Esophagus muscularis mucosa (tissue), 4 donors: ENCODE measurements at regions not wholly inside any gene's neighbourhood (a gene's known extent, or its start where the extent isn't known, plus 50 kb on each side); places are given as distances from the start of the nearest gene placed in this dataset.
A peak's percentile ranks its signal among the peaks of the same experiment; 100 is the strongest.

Experiments used
- DNase-seq: peaks from one replicate; pipeline ENCODE4 v3.0.0-alpha.2; 2017; ENCODE audit errors: extremely low spot score
- H3K27ac ChIP-seq, 4 donors: fragments of 200-600 bp; sonication (generic); replicated peaks in 1 of 4; 1 replicate in 3 of 4; 2 replicates in 1 of 4; pipeline ENCODE4 v1.5.1; 2016 to 2019; ENCODE audit warnings: mild to moderate bottlenecking in 1 of 4
- H3K27me3 ChIP-seq, 4 donors: fragments of 200-600 bp; sonication (generic); one replicate each; pipeline versions ENCODE4 v1.5.1 to v1.6.0; 2016 to 2019
- H3K36me3 ChIP-seq, 4 donors: fragments of 200-600 bp; sonication (generic); one replicate each; pipeline ENCODE4 v1.5.1; 2016 to 2019
- H3K4me1 ChIP-seq, 4 donors: fragments of 200-600 bp; sonication (generic); one replicate each; pipeline ENCODE4 v1.5.1; 2016 to 2019
- H3K4me3 ChIP-seq, 4 donors: fragments of 200-600 bp; sonication (generic); 1 replicate in 2 of 4; 2 replicates in 2 of 4; pipeline ENCODE4 v1.5.1; 2016 to 2019; ENCODE audit warnings: mild to moderate bottlenecking in 4 of 4, moderate library complexity in 1 of 4
- H3K9me3 ChIP-seq, 4 donors: fragments of 200-600 bp; sonication (generic); 1 replicate in 3 of 4; 2 replicates in 1 of 4; pipeline ENCODE4 v1.5.1; 2016 to 2019
- EP300 ChIP-seq: sonication (generic); formaldehyde crosslinking; IDR thresholded peaks from one replicate; pipeline ENCODE4 v1.6.1; 2017; ENCODE audit warnings: antibody characterized with exemption
- POLR2A ChIP-seq: fragments of 450-650 bp; IDR thresholded peaks from one replicate; pipeline ENCODE4 v1.6.1; 2017; ENCODE audit warnings: antibody characterized with exemption, moderate library complexity, mild to moderate bottlenecking, low read depth
- POLR2AphosphoS5 ChIP-seq, 2 donors: sonication (generic); formaldehyde crosslinking; IDR thresholded peaks; one replicate each; pipeline ENCODE4 v1.6.1; 2017; ENCODE audit warnings: antibody characterized with exemption in 2 of 2
- whole genome bisulfite sequencing: methylation state at CpG from one replicate; pipeline ENCODE4 v1.1.5; 2018; 5-methylcytosine and 5-hydroxymethylcytosine counted together
- intact Hi-C: fragments of 100-400 bp; cut with DNase I; formaldehyde crosslinking; loops from one replicate; pipeline ENCODE4 v1.15.1; 2023
- TF ChIP-seq, protein P1 (sequence below), 3 experiments: fragments of 200-600 bp in 2 of 3; fragments of 450-650 bp in 1 of 3; sonication (generic) in 2 of 3; IDR thresholded peaks; one replicate each; pipeline ENCODE4 v1.5.1; 2017 to 2019; ENCODE audit warnings: antibody characterized with exemption in 3 of 3, mild to moderate bottlenecking in 2 of 3, moderate library complexity in 1 of 3

- Histone ChIP-seq H3K4me1 (no peaks in the 10 kb centered on the region), H3K4me3 (no peak overlapping the region), H3K36me3 (no peaks in the 10 kb centered on the region), H3K27ac (no peak overlapping the region), H3K27me3 (no peaks in the 10 kb centered on the region), H3K9me3 (no peaks in the 10 kb centered on the region)
- DNase-seq, result no peak
- TF ChIP-seq, protein P1, sequence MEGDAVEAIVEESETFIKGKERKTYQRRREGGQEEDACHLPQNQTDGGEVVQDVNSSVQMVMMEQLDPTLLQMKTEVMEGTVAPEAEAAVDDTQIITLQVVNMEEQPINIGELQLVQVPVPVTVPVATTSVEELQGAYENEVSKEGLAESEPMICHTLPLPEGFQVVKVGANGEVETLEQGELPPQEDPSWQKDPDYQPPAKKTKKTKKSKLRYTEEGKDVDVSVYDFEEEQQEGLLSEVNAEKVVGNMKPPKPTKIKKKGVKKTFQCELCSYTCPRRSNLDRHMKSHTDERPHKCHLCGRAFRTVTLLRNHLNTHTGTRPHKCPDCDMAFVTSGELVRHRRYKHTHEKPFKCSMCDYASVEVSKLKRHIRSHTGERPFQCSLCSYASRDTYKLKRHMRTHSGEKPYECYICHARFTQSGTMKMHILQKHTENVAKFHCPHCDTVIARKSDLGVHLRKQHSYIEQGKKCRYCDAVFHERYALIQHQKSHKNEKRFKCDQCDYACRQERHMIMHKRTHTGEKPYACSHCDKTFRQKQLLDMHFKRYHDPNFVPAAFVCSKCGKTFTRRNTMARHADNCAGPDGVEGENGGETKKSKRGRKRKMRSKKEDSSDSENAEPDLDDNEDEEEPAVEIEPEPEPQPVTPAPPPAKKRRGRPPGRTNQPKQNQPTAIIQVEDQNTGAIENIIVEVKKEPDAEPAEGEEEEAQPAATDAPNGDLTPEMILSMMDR (IDR thresholded peaks at IDR 0.05), result peak; percentile 65 to 89 (median 84)
- TF ChIP-seq POLR2AphosphoS5 (IDR thresholded peaks at IDR 0.05) (no peak), EP300 (no peak)
- WGBS, result 24% methylated on average over 11 of the region's 11 CpGs
- intact Hi-C loops, result loop anchor here (2.0 kb wide), 1 partner anchor 283 kb away; no protein-coding TSS in a partner anchor
These were observed 119.9 kb downstream of the RASGEF1B start for GRCh38 chr4:81351654-81352445.

- TF ChIP-seq, protein P1 (IDR thresholded peaks at IDR 0.05), result no peak
- TF ChIP-seq EP300 (no peak), POLR2AphosphoS5 (IDR thresholded peaks at IDR 0.05) (no peak)
- no peaks in the 10 kb centered on the region for H3K36me3 ChIP-seq
- no peaks in the 10 kb centered on the region for H3K9me3 ChIP-seq
- no peaks in the 10 kb centered on the region for H3K4me1 ChIP-seq
- no peak overlapping the region for H3K4me3 ChIP-seq
- H3K27ac ChIP-seq, result no peak overlapping the region
- intact Hi-C loops, result loop anchor here (2.0 kb wide), 1 partner anchor 281 kb away; no protein-coding TSS in a partner anchor
- no peak for DNase-seq
- 92% methylated on average over 3 of the region's 3 CpGs for WGBS
- no peaks in the 10 kb centered on the region for H3K27me3 ChIP-seq
These were observed 121.7 kb downstream of the RASGEF1B start for GRCh38 chr4:81350040-81350439.

GRCh38 chr4:81348778-81349094 lies 123.0 kb downstream of the RASGEF1B start:
- intact Hi-C loops, result no loop called here
- no peaks in the 10 kb centered on the region for H3K36me3 ChIP-seq
- H3K4me1 ChIP-seq, result no peaks in the 10 kb centered on the region
- no peak overlapping the region for H3K27ac ChIP-seq
- no peak for TF ChIP-seq POLR2A
- no peak for TF ChIP-seq EP300
- TF ChIP-seq POLR2AphosphoS5 (IDR thresholded peaks at IDR 0.05), result no peak
- TF ChIP-seq, protein P1 (IDR thresholded peaks at IDR 0.05), result no peak
- DNase-seq, result no peak
- H3K4me3 ChIP-seq, result no peak overlapping the region
- WGBS, result 67% methylated on average over 1 of the region's 1 CpG
- H3K27me3 ChIP-seq, result no peaks in the 10 kb centered on the region
- no peaks in the 10 kb centered on the region for H3K9me3 ChIP-seq

DNA sequence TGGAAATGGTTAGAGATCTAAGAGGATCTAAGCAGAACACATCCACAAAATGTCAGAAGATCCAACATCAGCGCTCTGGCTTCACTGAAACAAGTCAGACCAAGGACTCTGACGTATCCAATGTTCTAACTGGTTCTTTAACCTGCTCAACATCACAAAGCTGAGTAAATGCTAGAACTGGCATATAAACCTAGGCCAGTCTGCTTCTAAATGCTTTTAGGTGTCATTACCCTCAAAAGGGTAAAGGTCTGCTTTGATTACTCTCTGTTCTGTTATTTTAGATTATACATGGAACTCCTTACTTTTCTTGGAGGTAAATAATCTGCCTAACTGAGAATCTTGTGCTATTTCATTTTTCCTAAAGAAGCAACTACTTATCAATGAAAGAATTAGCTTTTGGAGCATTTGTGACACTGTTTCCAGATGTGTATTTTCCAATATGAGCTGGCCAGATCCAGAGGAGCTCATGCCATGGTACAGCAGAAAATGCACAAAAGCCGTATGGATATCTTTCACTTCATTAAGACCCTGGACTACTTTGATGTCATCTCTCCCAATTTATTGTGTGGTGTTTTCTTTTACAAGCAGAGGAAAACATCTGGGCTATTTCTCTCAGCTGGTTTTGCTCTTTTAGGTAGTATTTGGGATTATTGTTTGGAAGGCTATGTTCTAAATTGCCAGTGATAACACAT lies 123.5 kb downstream of the RASGEF1B start:
- intact Hi-C loops, result no loop called here
- Histone ChIP-seq H3K4me3 (no peak overlapping the region), H3K4me1 (no peaks in the 10 kb centered on the region), H3K27ac (no peak overlapping the region), H3K27me3 (no peaks in the 10 kb centered on the region), H3K9me3 (no peaks in the 10 kb centered on the region), H3K36me3 (no peaks in the 10 kb centered on the region)
- no peak for TF ChIP-seq POLR2A
- TF ChIP-seq, protein P1 (IDR thresholded peaks at IDR 0.05), result no peak
- no peak for TF ChIP-seq POLR2AphosphoS5 (IDR thresholded peaks at IDR 0.05)
- 77% methylated on average over 3 of the region's 3 CpGs for WGBS
- no peak for DNase-seq
